Vagina (tissue), 2 donors: ENCODE measurements at regions not wholly inside any gene's neighbourhood (a gene's known extent, or its start where the extent isn't known, plus 50 kb on each side); places are given as distances from the start of the nearest gene placed in this dataset.
A peak's percentile ranks its signal among the peaks of the same experiment; 100 is the strongest.
"Not testable (repeated sequence)": the region's sequence is repeated elsewhere in the genome, so short reads cannot be mapped to it uniquely, and the experiment has no call there.

Experiments
- DNase-seq, 2 donors: peaks; one replicate each; pipeline ENCODE4 v3.0.0-alpha.2; 2017; ENCODE audit errors: extremely low spot score in 2 of 2
- H3K27ac ChIP-seq: fragments of 200-600 bp; sonication (generic); one replicate; pipeline ENCODE4 v1.5.1; 2019
- H3K27me3 ChIP-seq: fragments of 200-600 bp; sonication (generic); one replicate; pipeline ENCODE4 v1.5.1; 2019
- H3K36me3 ChIP-seq, 2 donors: fragments of 200-600 bp; sonication (generic); one replicate each; pipeline ENCODE4 v1.5.1; 2017 to 2019
- H3K4me1 ChIP-seq: fragments of 200-600 bp; sonication (generic); one replicate; pipeline ENCODE4 v1.5.1; 2019
- H3K4me3 ChIP-seq, 2 donors: fragments of 200-600 bp; sonication (generic); 1 replicate in 1 of 2; 2 replicates in 1 of 2; pipeline ENCODE4 v1.5.1; 2016 to 2019
- H3K9me3 ChIP-seq: fragments of 200-600 bp; sonication (generic); one replicate; pipeline ENCODE4 v1.5.1; 2019
- POLR2A ChIP-seq, 2 donors: fragments of 450-650 bp; IDR thresholded peaks; one replicate each; pipeline ENCODE4 v1.6.1; 2017; ENCODE audit warnings: antibody characterized with exemption in 2 of 2, mild to moderate bottlenecking in 2 of 2, moderate library complexity in 2 of 2
- POLR2AphosphoS5 ChIP-seq, 2 donors: sonication (generic); formaldehyde crosslinking; IDR thresholded peaks; one replicate each; pipeline ENCODE4 v1.9.0; 2017; ENCODE audit warnings: antibody characterized with exemption in 2 of 2, mild to moderate bottlenecking in 2 of 2, low read depth in 1 of 2; ENCODE audit not compliant: insufficient read depth in 1 of 2
- intact Hi-C: fragments of 100-400 bp; cut with DNase I; formaldehyde crosslinking; loops from one replicate; pipeline ENCODE4 v1.15.1; 2023
- TF ChIP-seq, protein P1 (sequence below), 3 experiments: fragments of 450-650 bp in 2 of 3; fragments of 200-600 bp in 1 of 3; sonication (generic) in 1 of 3; IDR thresholded peaks; one replicate each; pipeline ENCODE4 v1.5.1; 2017 to 2019; ENCODE audit warnings: antibody characterized with exemption in 3 of 3, mild to moderate bottlenecking in 2 of 3, moderate library complexity in 2 of 3

DNA sequence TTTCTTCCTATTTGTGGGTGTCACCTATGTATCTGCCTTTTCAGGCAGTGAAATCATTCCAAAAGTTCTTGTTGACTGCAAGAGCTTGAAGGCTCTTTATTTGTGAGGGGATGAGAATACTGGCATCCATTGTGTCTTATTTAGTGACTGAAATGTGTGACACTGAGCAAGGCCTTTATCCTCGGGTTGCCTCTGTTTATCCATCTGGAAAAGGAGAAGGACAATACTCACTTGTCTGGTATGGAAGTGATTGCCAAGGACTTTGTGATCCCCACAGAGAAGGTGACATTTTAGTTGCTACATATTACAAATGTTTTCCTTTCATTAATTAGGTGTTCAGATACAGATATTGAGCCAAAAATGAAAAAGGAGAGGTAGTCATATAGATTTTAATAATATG, 80.2 kb downstream of the ARRDC3 start:
- no peaks in the 10 kb centered on the region for H3K27me3 ChIP-seq
- no peak for TF ChIP-seq POLR2AphosphoS5 (IDR thresholded peaks at IDR 0.05; ENCODE audit: insufficient read depth in 1 of 2, low read depth in 1 of 2)
- TF ChIP-seq, protein P1, sequence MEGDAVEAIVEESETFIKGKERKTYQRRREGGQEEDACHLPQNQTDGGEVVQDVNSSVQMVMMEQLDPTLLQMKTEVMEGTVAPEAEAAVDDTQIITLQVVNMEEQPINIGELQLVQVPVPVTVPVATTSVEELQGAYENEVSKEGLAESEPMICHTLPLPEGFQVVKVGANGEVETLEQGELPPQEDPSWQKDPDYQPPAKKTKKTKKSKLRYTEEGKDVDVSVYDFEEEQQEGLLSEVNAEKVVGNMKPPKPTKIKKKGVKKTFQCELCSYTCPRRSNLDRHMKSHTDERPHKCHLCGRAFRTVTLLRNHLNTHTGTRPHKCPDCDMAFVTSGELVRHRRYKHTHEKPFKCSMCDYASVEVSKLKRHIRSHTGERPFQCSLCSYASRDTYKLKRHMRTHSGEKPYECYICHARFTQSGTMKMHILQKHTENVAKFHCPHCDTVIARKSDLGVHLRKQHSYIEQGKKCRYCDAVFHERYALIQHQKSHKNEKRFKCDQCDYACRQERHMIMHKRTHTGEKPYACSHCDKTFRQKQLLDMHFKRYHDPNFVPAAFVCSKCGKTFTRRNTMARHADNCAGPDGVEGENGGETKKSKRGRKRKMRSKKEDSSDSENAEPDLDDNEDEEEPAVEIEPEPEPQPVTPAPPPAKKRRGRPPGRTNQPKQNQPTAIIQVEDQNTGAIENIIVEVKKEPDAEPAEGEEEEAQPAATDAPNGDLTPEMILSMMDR (IDR thresholded peaks at IDR 0.05): no peak
- no peak for TF ChIP-seq POLR2A (IDR thresholded peaks at IDR 0.05)
- DNase-seq: no peak
- H3K4me3 ChIP-seq: no peak overlapping the region
- H3K9me3 ChIP-seq: no peaks in the 10 kb centered on the region
- H3K36me3 ChIP-seq: no peaks in the 10 kb centered on the region
- H3K4me1 ChIP-seq: peaks cover 16% of the 10 kb centered on the region
- no peak overlapping the region for H3K27ac ChIP-seq
- intact Hi-C loops: no loop called here

DNA sequence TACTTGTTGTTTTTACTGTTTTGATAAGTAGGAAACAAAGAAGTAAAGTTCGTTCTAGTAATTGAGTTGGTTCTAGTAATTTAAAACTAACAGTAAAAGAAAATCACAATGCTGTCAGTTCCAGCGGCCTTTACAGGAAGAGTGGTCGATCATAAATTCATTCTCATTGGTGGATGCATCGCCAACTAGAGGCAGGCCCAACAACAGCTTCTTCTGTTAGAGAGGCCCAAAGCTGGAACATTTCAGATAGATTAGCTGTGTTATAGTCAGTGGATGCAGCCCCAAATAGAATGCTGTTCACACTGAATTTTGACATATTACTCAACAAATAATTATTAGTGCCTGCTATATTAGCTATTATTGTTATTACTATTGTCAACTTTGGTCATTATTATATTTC, 80.8 kb downstream of the ARRDC3 start:
- H3K27ac ChIP-seq: peak overlapping the region; percentile 60
- peaks cover 19% of the 10 kb centered on the region for H3K4me1 ChIP-seq
- no peak for TF ChIP-seq POLR2AphosphoS5 (IDR thresholded peaks at IDR 0.05; ENCODE audit: insufficient read depth in 1 of 2, low read depth in 1 of 2)
- TF ChIP-seq POLR2A (IDR thresholded peaks at IDR 0.05): no peak
- TF ChIP-seq, protein P1 (IDR thresholded peaks at IDR 0.05): no peak
- H3K36me3 ChIP-seq: no peaks in the 10 kb centered on the region
- H3K4me3 ChIP-seq: no peak overlapping the region
- intact Hi-C loops: no loop called here
- no peaks in the 10 kb centered on the region for H3K9me3 ChIP-seq
- H3K27me3 ChIP-seq: no peaks in the 10 kb centered on the region
- DNase-seq: no peak

- Histone ChIP-seq H3K4me1 (peaks cover 29% of the 10 kb centered on the region), H3K27ac (peak overlapping the region; percentile 64), H3K36me3 (no peaks in the 10 kb centered on the region), H3K4me3 (no peak overlapping the region), H3K27me3 (no peaks in the 10 kb centered on the region), H3K9me3 (no peaks in the 10 kb centered on the region)
- intact Hi-C loops: no loop called here
- no peak for DNase-seq
- TF ChIP-seq POLR2A (IDR thresholded peaks at IDR 0.05): no peak
- peak; percentile 53 to 59 for TF ChIP-seq POLR2AphosphoS5 (IDR thresholded peaks at IDR 0.05; ENCODE audit: insufficient read depth in 1 of 2, low read depth in 1 of 2)
- TF ChIP-seq, protein P1 (IDR thresholded peaks at IDR 0.05): no peak
Measured at GRCh38 chr5:91301106-91301846, 81.8 kb downstream of the ARRDC3 start.

DNA sequence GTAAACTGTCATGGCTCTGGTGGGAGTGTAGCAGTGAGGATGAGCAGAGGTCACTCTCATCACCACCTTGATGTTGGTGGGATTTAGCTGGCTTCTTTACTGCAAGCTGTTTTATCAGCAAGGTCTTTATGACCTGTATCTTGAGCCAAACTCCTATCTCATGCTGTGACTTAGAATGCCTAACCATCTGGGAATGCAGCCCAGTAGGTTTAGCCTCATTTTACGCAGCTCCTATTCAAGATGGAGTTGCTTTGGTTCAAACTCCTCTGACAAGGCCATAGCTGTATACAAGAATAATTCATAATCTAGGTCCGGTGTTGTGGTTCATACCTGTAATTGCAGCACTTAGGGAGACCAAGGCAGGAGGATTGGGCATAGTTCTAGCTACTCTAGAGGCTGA, 85.1 kb downstream of the ARRDC3 start:
- Histone ChIP-seq H3K27ac (peak overlapping the region; percentile 7), H3K4me1 (peaks cover 29% of the 10 kb centered on the region), H3K4me3 (no peak overlapping the region), H3K9me3 (no peaks in the 10 kb centered on the region), H3K36me3 (no peaks in the 10 kb centered on the region), H3K27me3 (no peaks in the 10 kb centered on the region)
- DNase-seq: no peak
- intact Hi-C loops: no loop called here
- TF ChIP-seq, protein P1 (IDR thresholded peaks at IDR 0.05): no peak
- no peak for TF ChIP-seq POLR2A (IDR thresholded peaks at IDR 0.05)
- TF ChIP-seq POLR2AphosphoS5 (IDR thresholded peaks at IDR 0.05; ENCODE audit: insufficient read depth in 1 of 2, low read depth in 1 of 2): no peak

GRCh38 chr5:91296674-91297143, 86.4 kb downstream of the ARRDC3 start:
- no peak overlapping the region for H3K4me3 ChIP-seq
- no peak for DNase-seq
- TF ChIP-seq POLR2AphosphoS5 (IDR thresholded peaks at IDR 0.05; ENCODE audit: insufficient read depth in 1 of 2, low read depth in 1 of 2): peak in 1 of 2 donors; percentile 36
- TF ChIP-seq, protein P1 (IDR thresholded peaks at IDR 0.05): no peak
- peak overlapping the region; percentile 36 for H3K27ac ChIP-seq
- H3K27me3 ChIP-seq: no peaks in the 10 kb centered on the region
- peaks cover 24% of the 10 kb centered on the region for H3K4me1 ChIP-seq
- H3K9me3 ChIP-seq: no peaks in the 10 kb centered on the region
- intact Hi-C loops: no loop called here
- H3K36me3 ChIP-seq: no peaks in the 10 kb centered on the region

DNA sequence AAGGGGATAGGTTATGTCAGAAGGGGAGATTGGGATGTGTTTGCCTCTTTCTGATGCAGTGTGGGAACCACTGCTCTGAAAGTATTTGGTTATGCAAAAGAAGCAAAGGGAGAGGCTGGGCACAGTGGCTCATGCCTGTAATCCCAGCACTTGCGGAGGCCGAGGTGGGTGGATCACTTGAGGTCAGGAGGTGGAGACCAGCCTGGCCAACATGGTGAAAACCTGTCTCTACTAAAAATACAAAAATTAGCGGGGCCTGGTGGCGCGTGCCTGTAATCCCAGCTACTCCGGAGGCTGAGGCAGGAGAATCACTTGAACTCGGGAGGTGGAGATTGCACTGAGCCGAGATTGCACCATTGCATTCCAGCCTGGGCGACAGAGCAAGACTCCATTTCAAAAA, 87.0 kb downstream of the ARRDC3 start:
- peak overlapping the region; percentile 36 for H3K27ac ChIP-seq

More for the DNA sequence above, 87.0 kb downstream of the ARRDC3 start:
- peaks cover 18% of the 10 kb centered on the region for H3K4me1 ChIP-seq
- DNase-seq, H3K4me3 ChIP-seq, H3K9me3 ChIP-seq, H3K36me3 ChIP-seq, intact Hi-C loops, H3K27me3 ChIP-seq: not testable (repeated sequence)
